ENCODE measurements at regions not wholly inside any gene's neighbourhood (a gene's known extent, or its start where the extent isn't known, plus 50 kb on each side); places are given as distances from the start of the nearest gene placed in this dataset.

DNA sequence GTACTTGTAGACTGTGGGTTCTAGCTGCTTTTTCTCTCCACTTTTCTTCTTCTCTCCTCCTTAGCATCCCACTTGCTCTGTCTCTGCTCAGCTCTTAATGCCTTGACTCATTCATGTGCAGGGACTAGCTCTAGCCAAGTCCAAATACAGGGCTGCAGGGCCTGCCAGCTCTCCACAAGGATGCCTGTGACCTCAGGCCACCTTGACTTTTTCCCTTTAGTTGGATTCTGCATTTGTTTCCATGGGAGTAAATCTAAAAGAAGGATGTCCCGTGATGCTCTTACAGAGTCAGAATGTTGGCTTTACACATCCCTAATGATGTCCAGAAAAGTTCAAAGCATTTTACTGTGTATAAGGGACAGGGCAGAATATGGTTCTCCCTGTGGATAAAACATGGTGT lies 101.8 kb upstream of the PREP start:
- Mint-ChIP-seq H3K4me1 (peaks cover 10% of the 10 kb centered on the region), H3K9me3 (no peaks in the 10 kb centered on the region), H3K27me3 (ENCODE audit: low read depth) (peaks cover 34% of the 10 kb centered on the region), H3K36me3 (no peaks in the 10 kb centered on the region), H3K4me3 (no peak overlapping the region), H3K27ac (no peak overlapping the region)
- TF ChIP-seq, protein P1, sequence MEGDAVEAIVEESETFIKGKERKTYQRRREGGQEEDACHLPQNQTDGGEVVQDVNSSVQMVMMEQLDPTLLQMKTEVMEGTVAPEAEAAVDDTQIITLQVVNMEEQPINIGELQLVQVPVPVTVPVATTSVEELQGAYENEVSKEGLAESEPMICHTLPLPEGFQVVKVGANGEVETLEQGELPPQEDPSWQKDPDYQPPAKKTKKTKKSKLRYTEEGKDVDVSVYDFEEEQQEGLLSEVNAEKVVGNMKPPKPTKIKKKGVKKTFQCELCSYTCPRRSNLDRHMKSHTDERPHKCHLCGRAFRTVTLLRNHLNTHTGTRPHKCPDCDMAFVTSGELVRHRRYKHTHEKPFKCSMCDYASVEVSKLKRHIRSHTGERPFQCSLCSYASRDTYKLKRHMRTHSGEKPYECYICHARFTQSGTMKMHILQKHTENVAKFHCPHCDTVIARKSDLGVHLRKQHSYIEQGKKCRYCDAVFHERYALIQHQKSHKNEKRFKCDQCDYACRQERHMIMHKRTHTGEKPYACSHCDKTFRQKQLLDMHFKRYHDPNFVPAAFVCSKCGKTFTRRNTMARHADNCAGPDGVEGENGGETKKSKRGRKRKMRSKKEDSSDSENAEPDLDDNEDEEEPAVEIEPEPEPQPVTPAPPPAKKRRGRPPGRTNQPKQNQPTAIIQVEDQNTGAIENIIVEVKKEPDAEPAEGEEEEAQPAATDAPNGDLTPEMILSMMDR (IDR thresholded peaks at IDR 0.05; ENCODE audit: unreplicated experiment) = no peak
- DNase-seq (ENCODE audit: low spot score in 2 of 2, unreplicated experiment in 2 of 2) = no peak

DNA sequence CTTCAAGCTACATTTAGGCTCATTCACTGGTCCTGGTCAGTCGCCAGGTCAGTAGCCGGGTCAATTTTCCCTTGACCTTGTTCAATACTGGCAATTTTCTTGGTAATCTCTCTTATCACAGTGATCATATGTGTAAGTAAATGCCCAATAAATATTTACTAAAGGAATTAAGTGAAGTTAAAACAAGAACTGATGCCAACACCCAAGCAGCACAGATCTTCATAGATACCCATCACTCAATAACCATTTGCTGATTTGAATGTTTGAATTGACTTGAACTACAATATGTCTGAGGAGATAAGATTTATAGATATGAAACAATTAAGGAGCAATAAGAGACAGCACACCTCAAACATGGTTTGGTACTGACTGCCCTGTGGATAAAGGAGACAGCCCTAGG lies 100.8 kb upstream of the PREP start:
- no peaks in the 10 kb centered on the region for H3K36me3 Mint-ChIP-seq
- H3K4me1 Mint-ChIP-seq = peaks cover 7% of the 10 kb centered on the region
- H3K27me3 Mint-ChIP-seq (ENCODE audit: low read depth) = peaks cover 36% of the 10 kb centered on the region
- no peak overlapping the region for H3K4me3 Mint-ChIP-seq
- H3K9me3 Mint-ChIP-seq = no peaks in the 10 kb centered on the region
- H3K27ac Mint-ChIP-seq = no peak overlapping the region
- no peak for DNase-seq (ENCODE audit: low spot score in 2 of 2, unreplicated experiment in 2 of 2)
- TF ChIP-seq, protein P1 (IDR thresholded peaks at IDR 0.05; ENCODE audit: unreplicated experiment) = no peak

DNA sequence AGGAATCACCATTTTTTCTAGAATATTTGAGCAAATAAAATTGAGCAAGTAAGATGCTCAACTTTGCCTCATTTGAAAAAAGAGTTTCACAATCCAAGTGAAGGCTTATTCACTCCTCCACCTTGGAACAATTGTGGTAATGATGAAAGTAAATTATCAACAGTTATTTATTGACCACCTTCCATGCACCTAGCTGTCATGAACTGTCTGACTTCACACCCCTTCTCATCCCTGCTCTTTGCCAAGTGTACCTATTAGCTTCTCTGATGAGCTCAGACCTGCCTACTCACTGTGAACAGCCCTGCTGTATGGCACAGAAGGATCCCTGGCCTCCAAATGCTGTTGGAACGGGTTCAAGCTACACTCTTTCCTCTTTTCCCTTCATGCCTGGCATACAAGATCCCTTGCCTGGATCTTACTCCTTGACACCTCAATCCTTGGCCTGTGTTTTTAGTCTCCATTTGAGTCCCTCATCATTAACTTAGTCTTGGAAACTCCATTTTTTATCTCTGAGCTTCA lies 99.0 kb upstream of the PREP start:
- no peaks in the 10 kb centered on the region for H3K36me3 Mint-ChIP-seq
- DNase-seq (ENCODE audit: low spot score in 2 of 2, unreplicated experiment in 2 of 2) = no peak
- no peak overlapping the region for H3K27ac Mint-ChIP-seq
- TF ChIP-seq, protein P1 (IDR thresholded peaks at IDR 0.05; ENCODE audit: unreplicated experiment) = no peak
- H3K27me3 Mint-ChIP-seq (ENCODE audit: low read depth) = peaks cover 40% of the 10 kb centered on the region
- H3K4me1 Mint-ChIP-seq = no peaks in the 10 kb centered on the region
- no peak overlapping the region for H3K4me3 Mint-ChIP-seq
- no peaks in the 10 kb centered on the region for H3K9me3 Mint-ChIP-seq

- H3K4me1 Mint-ChIP-seq = no peaks in the 10 kb centered on the region
- H3K9me3 Mint-ChIP-seq = no peaks in the 10 kb centered on the region
- H3K27me3 Mint-ChIP-seq (ENCODE audit: low read depth) = peaks cover 37% of the 10 kb centered on the region
- no peak overlapping the region for H3K4me3 Mint-ChIP-seq
- no peak overlapping the region for H3K27ac Mint-ChIP-seq
- no peaks in the 10 kb centered on the region for H3K36me3 Mint-ChIP-seq
- TF ChIP-seq, protein P1 (IDR thresholded peaks at IDR 0.05; ENCODE audit: unreplicated experiment) = no peak
- no peak for DNase-seq (ENCODE audit: low spot score in 2 of 2, unreplicated experiment in 2 of 2)
Measured at GRCh38 chr6:105501246-105501645, 98.4 kb upstream of the PREP start.

DNA sequence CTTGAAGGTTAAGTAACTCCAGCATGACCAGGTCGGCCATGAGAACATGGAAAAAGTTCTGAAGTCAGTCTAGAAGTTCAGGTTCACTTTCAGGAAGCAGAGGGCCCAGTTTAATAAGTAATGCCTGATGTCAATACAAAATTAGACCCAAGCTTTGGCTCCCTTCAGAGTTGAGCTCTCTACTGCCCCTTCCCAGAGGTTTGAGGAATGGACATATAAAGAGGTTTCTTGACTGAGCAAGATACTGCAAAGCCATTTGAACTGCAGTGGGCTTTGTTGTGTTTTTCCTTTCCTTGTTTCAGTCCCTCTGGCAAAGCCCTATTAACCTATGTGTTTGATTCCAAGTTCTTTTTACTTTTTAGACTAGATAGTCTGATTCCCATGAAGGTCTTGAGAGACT lies 97.8 kb upstream of the PREP start:
- TF ChIP-seq, protein P1 (IDR thresholded peaks at IDR 0.05; ENCODE audit: unreplicated experiment) = no peak
- H3K4me1 Mint-ChIP-seq = no peaks in the 10 kb centered on the region
- H3K27ac Mint-ChIP-seq = no peak overlapping the region
- no peaks in the 10 kb centered on the region for H3K36me3 Mint-ChIP-seq
- H3K4me3 Mint-ChIP-seq = no peak overlapping the region
- H3K27me3 Mint-ChIP-seq (ENCODE audit: low read depth) = peaks cover 32% of the 10 kb centered on the region
- DNase-seq (ENCODE audit: low spot score in 2 of 2, unreplicated experiment in 2 of 2) = no peak
- H3K9me3 Mint-ChIP-seq = no peaks in the 10 kb centered on the region

- Mint-ChIP-seq H3K27ac (no peak overlapping the region), H3K4me3 (no peak overlapping the region), H3K9me3 (no peaks in the 10 kb centered on the region), H3K4me1 (no peaks in the 10 kb centered on the region), H3K27me3 (ENCODE audit: low read depth) (peaks cover 25% of the 10 kb centered on the region), H3K36me3 (no peaks in the 10 kb centered on the region)
- DNase-seq (ENCODE audit: low spot score in 2 of 2, unreplicated experiment in 2 of 2) = no peak
- TF ChIP-seq, protein P1 (IDR thresholded peaks at IDR 0.05; ENCODE audit: unreplicated experiment) = no peak
Measured at GRCh38 chr6:105499931-105500330, 97.0 kb upstream of the PREP start.
